OCI-LY1 (cell line): ENCODE measurements at regions not wholly inside any gene's neighbourhood (a gene's known extent, or its start where the extent isn't known, plus 50 kb on each side); places are given as distances from the start of the nearest gene placed in this dataset.

Source experiments
- H2AFZ ChIP-seq: fragments of 200-600 bp; sonication (generic), shearing (Covaris generic); 2 replicates; pipeline ENCODE4 v1.6.0; 2014; ENCODE audit warnings: antibody characterized with exemption, mild to moderate bottlenecking, low read length
- H3F3A ChIP-seq: fragments of 200-600 bp; sonication (generic), shearing (Covaris generic); 2 replicates; pipeline ENCODE4 v1.6.0; 2014; ENCODE audit warnings: mild to moderate bottlenecking, antibody characterized with exemption, low read length, moderate library complexity; ENCODE audit not compliant: insufficient read depth
- H3K27ac ChIP-seq: fragments of 200-600 bp; sonication (generic); 2 replicates; pipeline ENCODE4 v1.5.1; 2014; ENCODE audit warnings: low read length, mixed run types, mild to moderate bottlenecking, low read depth; ENCODE audit not compliant: poor library complexity, severe bottlenecking
- H3K27me3 ChIP-seq: fragments of 200-600 bp; sonication (generic); 2 replicates; pipeline ENCODE4 v1.6.0; 2014; ENCODE audit warnings: antibody characterized with exemption, mild to moderate bottlenecking, low read length, moderate library complexity; ENCODE audit not compliant: insufficient read depth
- H3K36me3 ChIP-seq: fragments of 200-600 bp; sonication (generic); 2 replicates; pipeline ENCODE4 v1.6.1; 2014; ENCODE audit warnings: mild to moderate bottlenecking, antibody characterized with exemption, low read length, moderate library complexity, mixed read lengths; ENCODE audit not compliant: insufficient read depth
- H3K4me1 ChIP-seq: fragments of 200-600 bp; sonication (generic); 2 replicates; pipeline ENCODE4 v1.5.1; 2014; ENCODE audit warnings: mild to moderate bottlenecking, low read length, moderate library complexity; ENCODE audit not compliant: insufficient read depth, severe bottlenecking
- H3K4me2 ChIP-seq: fragments of 200-600 bp; sonication (generic), shearing (Covaris generic); 2 replicates; pipeline ENCODE4 v1.6.1; 2014; ENCODE audit warnings: low read length
- H3K4me3 ChIP-seq: fragments of 200-600 bp; sonication (generic); 2 replicates; pipeline ENCODE4 v1.5.1; 2014; ENCODE audit warnings: low read length, low read depth, mild to moderate bottlenecking, mixed read lengths; ENCODE audit not compliant: poor library complexity, severe bottlenecking
- H3K79me2 ChIP-seq: fragments of 200-600 bp; shearing (Covaris generic); 2 replicates; pipeline ENCODE4 v1.6.1; 2016; ENCODE audit warnings: mixed run types, low read length, mixed read lengths; ENCODE audit not compliant: insufficient read depth
- H3K9ac ChIP-seq: fragments of 200-600 bp; sonication (generic), shearing (Covaris generic); 2 replicates; pipeline ENCODE4 v1.6.1; 2014; ENCODE audit warnings: mild to moderate bottlenecking, low read length, mixed read lengths
- H3K9me2 ChIP-seq: fragments of 200-600 bp; sonication (generic), shearing (Covaris generic); 2 replicates; pipeline ENCODE4 v1.6.1; 2014; ENCODE audit warnings: low read depth, mild to moderate bottlenecking, low read length, mixed read lengths
- H3K9me3 ChIP-seq: fragments of 200-600 bp; shearing (Covaris generic); 2 replicates; pipeline ENCODE4 v1.6.1; 2014; ENCODE audit warnings: low read length, mixed read lengths
- H4K20me1 ChIP-seq: fragments of 200-600 bp; sonication (generic), shearing (Covaris generic); 2 replicates; pipeline ENCODE4 v1.6.0; 2016; ENCODE audit warnings: mild to moderate bottlenecking, low read length; ENCODE audit not compliant: insufficient read depth
- CTCF ChIP-seq: fragments of 200-600 bp; sonication (generic), shearing (Covaris generic); IDR thresholded peaks from 2 replicates; pipeline ENCODE4 v1.5.1; 2017; ENCODE audit warnings: mild to moderate bottlenecking, antibody characterized with exemption, low read length, moderate library complexity, mixed read lengths
- EZH2 ChIP-seq: fragments of 200-600 bp; sonication (generic), shearing (Covaris generic); IDR thresholded peaks from 2 replicates; pipeline ENCODE4 v1.8.0; 2017; ENCODE audit warnings: borderline replicate concordance, mixed run types, mild to moderate bottlenecking, antibody characterized with exemption, low read length, moderate library complexity, mixed read lengths

GRCh38 chr3:96483781-96484180, 330.6 kb upstream of the EPHA6 start:
- no peaks in the 10 kb centered on the region for H3K79me2 ChIP-seq
- no peaks in the 10 kb centered on the region for H4K20me1 ChIP-seq
- no peaks in the 10 kb centered on the region for H3K36me3 ChIP-seq
- H3K9ac ChIP-seq: no peak overlapping the region
- no peak overlapping the region for H3K4me3 ChIP-seq
- no peak overlapping the region for H2AFZ ChIP-seq
- H3K9me2 ChIP-seq: no peaks in the 10 kb centered on the region
- no peak overlapping the region for H3K27ac ChIP-seq
- no peaks in the 10 kb centered on the region for H3K27me3 ChIP-seq
- H3K9me3 ChIP-seq: no peaks in the 10 kb centered on the region
- H3K4me2 ChIP-seq: no peak overlapping the region
- H3K4me1 ChIP-seq: no peaks in the 10 kb centered on the region
- TF ChIP-seq EZH2 (no peak), CTCF (no peak)
- no peaks in the 10 kb centered on the region for H3F3A ChIP-seq

- Histone ChIP-seq H3K9me3 (no peaks in the 10 kb centered on the region), H3F3A (no peaks in the 10 kb centered on the region), H3K4me2 (no peak overlapping the region), H3K36me3 (no peaks in the 10 kb centered on the region), H3K4me1 (no peaks in the 10 kb centered on the region), H3K27me3 (no peaks in the 10 kb centered on the region), H2AFZ (no peak overlapping the region), H4K20me1 (no peaks in the 10 kb centered on the region), H3K4me3 (no peak overlapping the region), H3K9me2 (no peaks in the 10 kb centered on the region), H3K9ac (no peak overlapping the region), H3K27ac (no peak overlapping the region), H3K79me2 (no peaks in the 10 kb centered on the region)
- TF ChIP-seq CTCF (no peak), EZH2 (no peak)
Measured at GRCh38 chr3:96488708-96489107, 325.7 kb upstream of the EPHA6 start.

GRCh38 chr3:96491023-96491422, 323.4 kb upstream of the EPHA6 start:
- no peak overlapping the region for H3K27ac ChIP-seq
- no peak overlapping the region for H3K4me3 ChIP-seq
- H3K36me3 ChIP-seq: no peaks in the 10 kb centered on the region
- no peaks in the 10 kb centered on the region for H3K4me1 ChIP-seq
- no peaks in the 10 kb centered on the region for H3F3A ChIP-seq
- no peak overlapping the region for H2AFZ ChIP-seq
- no peaks in the 10 kb centered on the region for H3K79me2 ChIP-seq
- H3K9me3 ChIP-seq: no peaks in the 10 kb centered on the region
- no peaks in the 10 kb centered on the region for H3K27me3 ChIP-seq
- no peak overlapping the region for H3K9ac ChIP-seq
- H3K9me2 ChIP-seq: no peaks in the 10 kb centered on the region
- H4K20me1 ChIP-seq: no peaks in the 10 kb centered on the region
- H3K4me2 ChIP-seq: no peak overlapping the region
- no peak for TF ChIP-seq EZH2
- no peak for TF ChIP-seq CTCF
